DMS153 (cell line): ENCODE measurements at regions not wholly inside any gene's neighbourhood (a gene's known extent, or its start where the extent isn't known, plus 50 kb on each side); places are given as distances from the start of the nearest gene placed in this dataset.
A peak's percentile ranks its signal among the peaks of the same experiment; 100 is the strongest.

Experiments
- DNase-seq: peaks from one replicate; lab custom pipeline; 2025; lab: John Stamatoyannopoulos, UW

DNA sequence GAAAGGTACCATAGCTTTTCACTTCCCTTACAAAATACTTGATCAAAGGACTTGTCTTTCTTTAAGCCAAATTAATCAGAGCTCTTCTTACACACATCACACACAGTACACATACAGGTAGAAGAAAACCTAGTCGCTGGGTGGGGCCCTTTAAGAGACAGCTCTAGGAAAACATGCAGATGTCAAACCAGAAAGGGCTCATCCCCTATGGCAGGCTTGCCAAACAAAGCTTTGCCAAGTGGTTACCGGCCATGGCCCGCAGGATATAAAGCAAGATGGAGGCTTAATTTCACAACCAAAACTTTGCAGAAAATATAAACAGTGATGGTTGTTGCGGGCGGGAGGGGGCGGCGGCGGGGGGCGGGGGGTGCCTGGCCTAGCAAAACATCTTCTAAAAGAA is 2156.0 kb upstream of the PIK3C3 start:
- no peak for DNase-seq

DNA sequence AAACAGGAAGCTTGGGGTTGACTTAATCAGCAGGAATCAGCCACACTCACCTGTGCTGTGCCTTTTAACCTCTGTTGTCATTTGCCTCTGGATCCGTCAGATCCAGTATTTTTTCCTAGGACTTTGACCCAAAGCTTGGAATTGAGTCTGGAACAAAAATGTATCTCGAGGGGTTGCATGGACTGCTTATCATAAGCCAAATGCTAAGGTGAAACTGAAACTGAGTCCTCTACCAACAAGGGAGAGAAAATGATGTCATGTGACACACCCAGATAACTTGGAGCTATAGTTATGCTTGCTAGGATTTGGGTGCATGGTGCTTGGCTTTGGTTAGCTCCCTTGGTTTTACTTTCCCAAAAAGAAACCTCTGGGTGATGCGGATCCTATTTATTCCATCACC is 2158.6 kb upstream of the PIK3C3 start:
- no peak for DNase-seq

DNA sequence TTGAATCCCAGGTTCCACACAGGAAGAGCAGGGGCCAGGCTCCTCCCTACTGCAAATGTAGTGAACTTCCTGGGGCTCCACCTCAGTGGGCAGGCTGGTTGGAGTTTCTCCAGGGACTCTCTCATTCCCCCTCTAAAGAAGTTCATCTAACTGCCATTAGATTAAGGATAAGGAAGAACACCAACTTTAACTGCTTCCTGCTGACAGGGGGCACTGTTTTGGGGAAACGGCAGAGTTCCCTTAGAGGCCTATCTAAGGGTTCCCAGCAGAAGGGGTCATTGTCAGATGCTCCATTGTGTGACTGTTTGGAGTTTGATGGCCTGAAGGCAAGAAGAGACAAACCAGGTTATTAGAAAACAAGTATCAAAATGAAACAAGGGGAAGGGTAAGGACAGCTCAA is 2159.7 kb upstream of the PIK3C3 start:
- no peak for DNase-seq

DNA sequence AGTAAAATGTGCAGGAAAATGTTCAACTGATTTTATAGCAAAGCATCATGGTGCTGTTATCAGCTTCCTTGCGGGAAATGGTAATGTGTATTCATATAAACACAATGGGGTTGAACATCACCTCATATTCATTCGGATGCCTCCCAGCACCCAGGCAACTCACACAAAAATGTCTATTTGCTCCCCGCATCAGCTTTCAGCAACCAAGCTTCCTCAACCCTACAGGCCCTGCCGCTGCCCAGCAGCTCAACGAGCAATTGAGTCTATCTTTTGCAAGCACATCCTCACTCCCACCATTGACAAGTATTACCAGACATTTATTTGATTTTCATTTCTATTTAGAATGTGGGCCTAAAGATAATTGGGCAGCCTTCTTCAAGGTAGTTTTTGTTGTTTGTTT is 2161.4 kb upstream of the PIK3C3 start:
- peak; percentile 39 for DNase-seq

DNA sequence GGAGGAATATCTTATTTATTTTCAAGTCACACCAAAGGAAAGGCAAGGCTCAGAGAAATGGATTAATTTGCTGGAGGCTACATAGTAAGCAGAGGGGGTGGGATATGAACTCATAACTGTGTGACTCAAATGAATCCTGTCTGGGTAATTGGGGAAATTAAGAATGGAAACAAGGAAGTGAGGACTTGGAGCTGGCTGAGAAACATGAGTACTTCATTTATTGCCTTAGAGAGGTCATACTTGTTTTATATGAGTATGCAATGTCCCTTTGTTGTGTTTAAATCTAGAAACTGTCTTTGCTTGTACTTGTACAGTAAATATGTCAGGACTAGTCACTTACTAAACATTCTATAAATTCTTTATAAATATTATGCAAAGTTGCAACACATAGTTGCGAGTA is 2166.7 kb upstream of the PIK3C3 start:
- no peak for DNase-seq

DNA sequence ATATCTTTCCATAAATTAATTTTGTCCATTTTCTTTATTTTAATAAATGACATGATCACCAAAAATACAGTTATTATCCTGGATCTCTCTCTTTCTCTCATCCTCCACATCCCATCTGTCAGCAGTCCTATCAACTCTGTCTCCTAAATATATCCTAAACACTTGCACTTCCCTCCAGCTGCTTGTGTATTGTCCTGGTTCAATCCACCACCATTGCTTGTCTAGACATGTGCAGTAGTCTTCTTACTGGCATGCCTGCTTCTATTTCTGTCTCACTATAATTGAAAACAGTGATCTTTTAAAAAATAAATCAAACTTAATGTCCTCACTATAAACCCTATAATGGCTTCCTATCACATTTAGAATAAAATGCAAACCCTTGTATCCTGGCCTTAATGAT is 2168.6 kb upstream of the PIK3C3 start:
- no peak for DNase-seq

DNA sequence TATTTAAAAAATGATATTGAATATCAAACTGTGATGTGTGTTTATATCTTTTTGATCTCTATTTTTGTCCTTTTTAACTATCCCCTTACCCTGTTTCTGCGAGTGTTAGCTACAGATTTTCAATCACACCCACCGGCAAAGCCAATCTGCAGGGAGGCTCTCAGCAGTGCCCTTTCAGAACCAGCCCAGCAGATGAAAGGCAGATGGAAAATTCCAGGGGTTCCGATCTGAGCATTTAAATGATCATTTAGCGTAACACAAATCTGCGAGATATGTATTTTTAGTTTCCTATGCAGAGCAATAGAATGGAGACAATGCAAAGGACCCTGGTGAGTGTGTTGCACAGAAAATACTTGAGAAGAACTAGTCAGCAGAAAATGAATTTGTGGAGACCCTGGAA is 2170.5 kb upstream of the PIK3C3 start:
- DNase-seq, result no peak

DNA sequence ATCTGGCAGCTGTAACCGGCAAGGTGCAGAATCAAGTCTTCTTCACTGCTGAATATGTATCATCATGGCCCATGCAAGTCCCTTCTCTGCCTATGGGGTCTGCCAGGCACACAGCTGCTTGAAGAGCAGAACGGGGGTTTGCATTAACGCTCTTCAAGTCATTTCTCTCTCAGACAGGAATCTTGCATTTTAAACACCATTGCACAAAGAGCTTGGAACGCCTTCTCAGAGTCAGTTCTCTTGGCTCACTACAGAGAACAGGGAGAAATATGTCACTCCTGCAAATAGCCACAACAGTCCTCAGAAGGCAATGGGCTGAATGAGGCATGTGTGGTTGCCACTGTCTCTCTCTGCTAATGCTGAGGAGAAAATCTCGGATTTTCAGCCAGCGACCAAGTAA is 2173.5 kb upstream of the PIK3C3 start:
- DNase-seq, result no peak

DNA sequence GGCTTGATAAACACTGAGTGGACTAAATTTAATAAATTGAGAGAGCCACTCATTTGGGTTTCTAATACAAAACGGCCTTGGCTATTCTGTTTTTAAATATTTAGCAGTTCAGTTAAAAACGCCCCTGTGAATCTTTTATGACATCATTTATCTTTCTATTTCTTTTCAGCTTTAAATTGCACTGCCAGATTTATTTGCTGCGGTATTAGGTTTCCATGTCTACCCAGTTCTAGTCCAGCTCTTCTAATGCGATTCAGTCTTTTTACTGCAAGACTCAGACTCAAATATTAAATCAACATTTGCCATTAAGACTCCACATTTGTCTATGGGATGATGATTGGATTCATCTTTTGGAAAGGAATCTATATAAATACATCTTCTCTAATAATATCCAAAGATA is 2174.3 kb upstream of the PIK3C3 start:
- no peak for DNase-seq

DNA sequence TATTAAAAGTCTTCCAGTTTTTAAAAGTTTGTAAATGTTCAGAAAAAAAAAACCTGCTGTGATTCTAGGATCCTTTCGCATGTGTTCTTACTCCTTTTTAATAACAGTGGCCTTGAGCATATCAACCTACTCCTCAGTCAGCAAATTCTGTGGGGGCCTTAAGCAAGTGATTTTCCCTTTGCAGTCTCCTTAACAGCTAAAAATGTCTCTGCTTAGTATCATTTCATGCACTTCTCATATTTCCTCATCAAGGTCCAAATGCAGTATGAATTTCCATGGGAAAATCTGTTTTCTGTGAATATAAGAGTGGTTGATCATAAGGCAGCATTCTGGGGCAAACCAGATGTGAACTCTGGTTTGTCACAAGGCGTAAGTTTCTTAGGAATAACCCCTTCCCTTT is 2175.1 kb upstream of the PIK3C3 start:
- DNase-seq, result no peak

DNA sequence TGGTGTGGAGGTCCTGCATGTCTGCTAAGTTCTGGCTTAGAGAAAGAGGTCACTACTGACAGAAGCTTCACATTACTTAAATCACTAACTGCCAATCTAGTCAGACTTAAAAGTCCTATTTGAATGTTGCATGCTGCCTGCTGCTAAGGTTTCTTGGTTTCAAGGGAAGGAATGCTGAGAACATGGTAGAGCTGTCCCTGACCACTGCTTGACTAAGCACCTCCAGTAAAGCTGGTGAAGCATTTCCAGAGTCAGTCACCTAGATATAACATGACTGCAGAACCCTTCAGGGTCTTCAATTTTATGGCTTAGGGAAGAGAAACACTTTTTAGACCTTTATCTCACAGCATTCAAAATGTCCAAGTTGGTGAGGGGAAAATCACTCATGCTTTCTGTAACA is 2178.3 kb upstream of the PIK3C3 start:
- no peak for DNase-seq

DNA sequence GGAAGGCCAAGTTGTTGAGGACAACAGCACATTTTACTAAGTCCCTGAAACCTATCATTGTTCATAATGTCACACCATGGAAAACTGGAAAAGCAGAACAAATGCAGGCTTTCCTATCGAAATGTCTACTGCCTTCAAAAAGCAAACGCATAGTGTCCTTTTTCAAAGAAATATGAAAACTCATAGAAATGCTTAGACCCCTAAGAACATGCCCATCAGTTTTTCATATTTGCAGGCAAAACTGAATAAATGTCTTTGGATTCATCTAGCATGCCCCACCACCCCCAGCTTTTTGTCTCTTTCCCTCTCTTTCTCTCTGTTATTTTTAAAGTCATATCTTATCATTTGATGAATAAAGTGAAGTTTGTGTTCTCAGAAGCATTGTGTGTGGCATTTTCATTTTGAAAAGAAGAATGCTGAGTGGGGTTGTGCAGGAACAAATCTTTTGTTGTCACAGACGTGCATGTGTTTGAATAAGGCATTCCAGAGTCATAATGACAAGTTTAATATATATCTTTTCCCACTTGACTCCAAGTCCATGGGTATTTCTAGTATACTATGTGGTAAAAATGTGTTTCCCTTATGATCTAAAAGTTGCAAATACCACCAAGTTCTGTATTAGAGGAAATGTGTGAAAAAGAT is 2180.0 kb upstream of the PIK3C3 start:
- no peak for DNase-seq

DNA sequence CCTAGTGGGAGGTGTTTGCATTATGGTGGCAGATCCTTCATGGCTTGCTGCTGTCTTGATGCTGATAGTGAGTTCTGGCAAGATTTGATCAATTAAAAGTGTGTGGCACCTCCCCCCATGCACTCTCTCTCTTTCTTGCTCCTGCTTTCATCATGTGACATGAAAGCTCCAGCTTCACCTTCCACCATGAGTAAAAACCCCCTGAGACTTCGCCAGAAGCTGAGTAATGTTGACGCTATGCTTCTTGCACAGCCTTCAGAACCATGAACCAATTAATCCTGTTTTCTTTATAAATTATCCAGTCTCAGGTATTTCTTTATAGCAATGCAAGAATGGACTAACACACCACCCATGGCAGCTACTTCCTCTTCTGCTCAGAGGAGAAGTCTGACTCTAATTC is 2181.4 kb upstream of the PIK3C3 start:
- no peak for DNase-seq

DNA sequence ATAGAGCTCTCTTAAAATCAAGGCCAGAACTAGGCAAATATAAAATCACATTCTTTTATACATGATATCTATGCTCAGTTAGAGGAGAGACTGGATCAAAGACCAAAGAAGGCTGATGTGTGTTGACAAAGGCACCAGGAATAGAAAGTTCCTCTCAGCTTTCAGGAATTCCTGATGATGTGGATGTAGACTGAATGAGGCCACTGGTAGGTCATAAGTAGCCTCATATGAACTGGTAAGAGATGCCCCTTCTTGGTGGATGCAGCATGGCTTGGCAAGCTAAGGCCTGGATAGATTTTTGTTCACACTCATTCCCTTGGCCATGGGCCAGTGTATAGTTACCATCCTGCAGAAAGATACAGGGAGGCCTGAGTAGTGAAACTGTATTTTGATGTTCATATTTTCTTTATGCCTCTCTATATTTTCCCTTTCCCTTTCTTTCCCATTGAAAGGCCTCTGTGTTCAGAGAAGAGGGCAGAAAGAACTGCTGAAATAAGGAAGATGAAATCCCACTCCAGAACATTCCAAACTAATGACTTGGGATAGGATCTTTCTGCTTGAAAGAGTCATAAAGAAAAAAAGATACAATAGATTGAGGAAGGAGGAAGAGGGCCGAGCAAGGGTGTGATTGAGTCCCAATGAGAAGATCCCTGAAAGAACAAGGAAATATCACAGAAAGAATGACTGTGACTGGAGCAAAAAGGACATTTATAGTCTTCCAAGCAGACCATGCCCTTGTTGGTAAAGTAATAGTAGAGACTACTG is 2182.7 kb upstream of the PIK3C3 start:
- DNase-seq, result no peak

DNA sequence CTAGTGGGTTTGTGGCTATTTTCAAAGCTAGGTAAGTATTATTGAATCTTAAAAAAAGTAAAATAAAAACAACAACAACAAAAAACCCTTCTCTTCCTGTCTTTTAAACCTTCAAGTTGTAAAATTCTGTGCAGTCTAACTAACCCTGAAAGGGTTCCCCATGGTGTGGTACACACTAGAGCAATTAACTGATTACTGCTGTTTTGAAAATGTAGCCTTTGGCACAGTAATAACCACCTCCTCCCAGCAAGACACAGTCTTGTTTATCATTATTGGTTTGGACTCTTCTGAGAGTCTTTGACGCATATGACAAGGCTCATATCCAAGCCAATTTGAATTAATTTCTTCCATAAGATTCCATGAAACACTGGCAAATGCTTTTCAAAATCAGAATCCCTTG is 2184.6 kb upstream of the PIK3C3 start:
- DNase-seq, result no peak

DNA sequence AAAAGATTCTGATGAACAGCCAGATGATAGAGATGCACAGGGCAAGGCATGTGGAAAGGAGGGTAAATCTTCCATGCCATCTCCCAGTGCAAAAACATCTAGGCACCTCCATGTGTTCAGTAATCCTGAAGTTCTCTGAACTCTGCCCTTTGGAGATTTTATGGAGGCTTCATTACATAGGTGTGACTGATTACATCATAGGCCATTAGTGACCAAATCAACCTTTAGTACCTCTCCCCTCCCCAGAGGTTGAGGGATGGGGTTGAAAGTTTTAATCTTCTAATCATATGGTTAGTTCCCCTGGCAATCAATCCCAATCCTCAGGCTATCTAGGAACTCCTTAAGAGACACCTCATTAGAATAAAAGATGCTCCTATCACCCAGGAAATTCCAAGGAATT is 2190.2 kb upstream of the PIK3C3 start:
- no peak for DNase-seq

DNA sequence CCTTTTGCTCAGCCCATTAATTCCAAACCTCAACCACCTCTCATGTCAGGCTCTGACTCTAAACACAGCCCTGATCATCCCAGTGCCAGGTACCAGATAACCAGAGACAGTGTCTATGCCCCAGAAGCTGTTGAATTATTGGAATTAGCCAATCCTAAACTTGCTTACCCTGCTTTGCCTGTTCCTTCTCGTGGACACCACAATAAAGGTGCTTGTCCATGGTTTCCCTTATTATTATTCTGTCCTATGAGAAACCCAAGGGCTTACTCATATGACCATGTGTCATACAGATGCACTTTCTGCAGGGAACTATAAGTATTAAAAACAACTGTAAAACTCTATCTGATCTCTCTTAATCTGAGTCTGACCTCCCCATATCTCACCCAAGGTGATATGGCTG is 2193.8 kb upstream of the PIK3C3 start:
- DNase-seq, result no peak

DNA sequence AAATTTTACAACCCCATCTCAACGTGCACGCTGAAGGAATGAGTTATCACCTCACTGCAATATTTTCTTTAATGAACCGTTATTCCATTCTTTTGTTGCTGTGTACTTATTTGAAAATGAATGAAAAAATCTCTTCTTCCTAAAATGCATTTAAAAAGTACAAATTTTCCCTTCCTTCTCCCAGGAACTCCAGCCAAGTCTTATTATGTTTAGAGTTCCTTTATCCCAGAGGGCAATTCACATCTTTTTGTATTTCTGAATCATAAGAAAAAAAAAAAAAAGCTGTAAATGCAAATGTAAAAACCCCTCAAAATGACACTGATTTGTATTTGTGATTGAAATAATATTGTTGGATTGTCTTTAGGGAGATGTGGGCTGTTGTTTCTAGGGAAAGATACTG is 2194.3 kb upstream of the CELF4 start:
- DNase-seq, result no peak

DNA sequence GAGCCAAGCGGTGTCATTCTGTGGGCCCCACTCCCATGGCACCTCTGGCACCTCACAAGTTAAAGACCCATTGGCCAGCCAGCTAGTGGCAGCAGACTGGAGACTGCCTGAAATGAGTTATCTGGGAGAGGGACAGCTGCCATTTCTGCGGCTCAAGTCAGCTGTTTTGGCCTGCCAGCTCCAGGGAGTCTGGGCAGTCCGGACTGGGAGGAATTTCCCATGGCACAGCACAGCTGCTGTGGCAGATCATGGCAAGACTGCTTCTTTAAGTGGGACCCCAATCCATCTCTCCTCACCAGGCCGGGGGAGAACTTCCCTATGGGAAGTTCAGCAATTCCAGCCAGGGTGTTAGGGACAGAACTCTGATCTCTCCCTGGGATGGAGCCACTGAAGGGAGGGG is 2187.6 kb upstream of the CELF4 start:
- DNase-seq, result no peak

DNA sequence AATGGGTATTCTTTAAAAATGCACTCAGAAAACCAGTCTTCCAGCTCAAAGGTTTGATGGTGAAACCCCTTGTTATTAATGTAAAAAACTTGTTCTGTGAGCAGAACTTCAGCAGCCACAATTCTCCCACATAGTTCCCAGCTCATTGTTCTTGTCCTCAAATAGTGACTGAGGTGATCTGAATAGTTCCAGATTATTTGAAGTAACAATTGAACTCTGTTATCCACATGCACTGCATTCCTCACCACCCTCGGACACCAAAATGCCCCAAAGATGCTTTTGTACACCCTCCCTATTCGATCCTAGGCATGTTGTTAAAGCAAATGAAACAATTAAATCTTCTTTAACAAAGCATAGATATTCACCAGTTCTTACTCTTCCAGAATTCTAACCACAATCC is 2186.8 kb upstream of the CELF4 start:
- DNase-seq, result no peak

DNA sequence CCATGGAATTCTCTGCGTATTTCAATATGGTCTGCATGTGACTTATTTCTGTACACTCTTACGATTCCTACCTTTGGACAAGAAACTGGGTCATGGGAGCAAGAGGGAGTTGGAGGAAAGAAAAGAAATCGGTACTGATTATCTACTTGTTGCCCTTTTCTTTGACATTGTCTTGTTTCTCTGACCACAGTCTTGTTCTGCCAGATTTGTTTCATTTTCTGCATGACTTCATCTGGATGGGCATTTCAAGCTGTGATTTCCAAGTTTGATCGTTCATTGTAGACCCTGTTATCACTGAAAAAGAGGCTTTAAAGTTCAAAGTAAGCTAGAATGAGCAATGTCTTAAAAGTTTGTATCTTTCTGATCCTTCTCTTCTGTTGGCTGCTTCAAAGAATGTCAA is 2186.3 kb upstream of the CELF4 start:
- DNase-seq, result no peak

DNA sequence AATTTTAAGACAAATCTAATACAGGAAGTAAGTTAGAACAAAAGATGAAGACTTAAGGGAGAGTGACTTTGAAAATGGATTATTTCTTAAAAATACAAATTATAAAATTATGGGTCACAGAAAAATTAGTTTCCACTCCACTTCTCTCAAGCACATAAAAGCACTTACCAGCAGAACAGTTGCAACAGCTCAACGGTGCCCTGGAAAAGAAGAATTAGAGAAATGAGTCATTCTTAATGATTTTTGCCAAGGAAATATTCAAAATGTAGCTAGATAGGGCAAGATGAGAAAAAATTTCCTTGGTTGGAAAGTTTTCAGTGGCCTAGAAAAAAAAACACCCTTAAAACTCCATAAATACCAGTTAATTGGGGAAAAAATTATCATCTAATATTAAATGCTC is 2185.6 kb upstream of the CELF4 start:
- no peak for DNase-seq

DNA sequence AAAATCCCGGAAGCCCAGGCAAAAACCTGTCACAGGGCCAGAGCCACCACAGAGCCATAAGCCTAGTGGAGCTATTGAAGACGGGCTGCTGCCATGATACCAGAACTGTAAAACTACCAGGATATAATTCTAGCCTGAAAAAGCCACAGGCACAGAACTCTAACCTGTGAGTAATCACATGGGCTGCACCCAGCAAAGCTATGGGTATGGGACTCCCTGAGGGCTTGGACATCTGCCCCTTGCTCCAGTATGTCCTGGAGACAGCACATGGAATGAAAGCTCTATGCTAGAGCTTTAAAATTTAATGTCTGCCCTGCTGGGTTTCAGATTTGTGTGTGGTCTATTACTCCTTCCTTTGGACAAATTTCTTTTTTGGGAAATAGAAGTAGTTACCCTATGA is 2183.6 kb upstream of the CELF4 start:
- DNase-seq, result no peak

DNA sequence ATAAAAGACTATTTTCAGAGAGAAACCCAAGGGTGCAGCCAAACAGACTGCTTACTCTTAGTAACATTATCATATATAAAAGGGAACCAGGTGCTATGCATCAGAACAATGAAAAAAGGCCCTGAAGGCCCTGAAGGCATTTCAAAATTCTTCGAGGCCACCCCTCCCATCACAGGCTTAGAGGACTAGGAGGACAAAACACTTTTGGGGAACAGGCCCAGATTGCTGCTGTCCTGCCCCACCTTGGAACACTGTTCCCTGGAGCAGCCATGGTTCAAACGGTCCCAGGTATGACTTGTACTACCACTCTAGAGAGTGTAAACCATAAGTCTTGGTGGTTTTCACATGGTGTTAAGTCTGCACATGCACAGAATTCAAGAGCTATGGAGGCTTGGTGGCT is 2183.1 kb upstream of the CELF4 start:
- DNase-seq, result no peak
